ENCODE measurements at regions not wholly inside any gene's neighbourhood (a gene's known extent, or its start where the extent isn't known, plus 50 kb on each side); places are given as distances from the start of the nearest gene placed in this dataset.

GRCh38 chr4:10225096-10225495, 108.5 kb upstream of the WDR1 start:
- TF ChIP-seq CTCF (IDR thresholded peaks at IDR 0.05) (no peak), EP300 (IDR thresholded peaks at IDR 0.05) (no peak), POLR2A (IDR thresholded peaks at IDR 0.05) (no peak)

Data from ovary (tissue), 3 donors.